Liver (tissue), 8 donors: ENCODE measurements at regions not wholly inside any gene's neighbourhood (a gene's known extent, or its start where the extent isn't known, plus 50 kb on each side); places are given as distances from the start of the nearest gene placed in this dataset.

ENCODE experiments used
- DNase-seq: peaks from one replicate; pipeline ENCODE4 v3.0.0-alpha.2; 2017; ENCODE audit warnings: low spot score
- H3K27ac ChIP-seq, 2 donors: one replicate each; pipeline ENCODE4 v1.7.0; 2013; ENCODE audit warnings: inconsistent platforms in 2 of 2, low read length in 2 of 2, control low read depth in 1 of 2, low read depth in 1 of 2, mild to moderate bottlenecking in 1 of 2
- H3K27me3 ChIP-seq, 4 donors: one replicate each; pipeline versions ENCODE4 v1.6.1 to v1.7.0; 2013; ENCODE audit warnings: low read length in 3 of 4, inconsistent platforms in 1 of 4, mild to moderate bottlenecking in 1 of 4, moderate library complexity in 1 of 4; ENCODE audit not compliant: control insufficient read depth in 4 of 4, insufficient read depth in 4 of 4
- H3K36me3 ChIP-seq, 4 donors: one replicate each; pipeline versions ENCODE4 v1.6.1 to v1.7.0; 2013; ENCODE audit warnings: low read length in 3 of 4, mild to moderate bottlenecking in 3 of 4, low read depth in 1 of 4, moderate library complexity in 1 of 4; ENCODE audit not compliant: control insufficient read depth in 4 of 4, insufficient read depth in 3 of 4
- H3K4me1 ChIP-seq, 4 donors: one replicate each; pipeline versions ENCODE4 v1.6.1 to v1.7.0; 2013; ENCODE audit warnings: low read length in 3 of 4, mild to moderate bottlenecking in 3 of 4, moderate library complexity in 1 of 4; ENCODE audit not compliant: control insufficient read depth in 4 of 4, insufficient read depth in 4 of 4
- H3K4me3 ChIP-seq, 3 donors: one replicate each; pipeline versions ENCODE4 v1.6.1 to v1.7.0; 2013; ENCODE audit warnings: low read length in 3 of 3, control low read depth in 1 of 3, low read depth in 1 of 3, mild to moderate bottlenecking in 1 of 3
- H3K9ac ChIP-seq, 2 donors: one replicate each; pipeline ENCODE4 v1.7.0; 2013; ENCODE audit warnings: low read length in 2 of 2, mild to moderate bottlenecking in 2 of 2, moderate library complexity in 2 of 2, control low read depth in 1 of 2, low read depth in 1 of 2
- H3K9me3 ChIP-seq, 4 donors: one replicate each; pipeline versions ENCODE4 v1.6.1 to v1.7.0; 2013; ENCODE audit warnings: low read length in 3 of 4; ENCODE audit not compliant: control insufficient read depth in 4 of 4
- EGR1 ChIP-seq, 2 donors: IDR thresholded peaks; 2 replicates each; pipeline ENCODE4 v1.6.1; 2016 to 2018; ENCODE audit warnings: antibody characterized with exemption in 2 of 2, low read depth in 2 of 2
- FOXA1 ChIP-seq: IDR thresholded peaks from 2 replicates; pipeline ENCODE4 v1.6.1; 2016; ENCODE audit warnings: antibody characterized with exemption
- FOXA2 ChIP-seq: IDR thresholded peaks from 2 replicates; pipeline ENCODE4 v1.6.1; 2016; ENCODE audit warnings: antibody characterized with exemption
- HNF4A ChIP-seq, 2 donors: conservative IDR thresholded peaks; 2 replicates each; pipeline ENCODE4 v1.6.1; 2016; ENCODE audit warnings: antibody characterized with exemption in 2 of 2, mild to moderate bottlenecking in 2 of 2
- HNF4G ChIP-seq: IDR thresholded peaks from 2 replicates; pipeline ENCODE4 v1.6.1; 2016; ENCODE audit warnings: antibody characterized with exemption
- NR2F2 ChIP-seq: IDR thresholded peaks from 2 replicates; pipeline ENCODE4 v1.6.1; 2016; ENCODE audit warnings: antibody characterized with exemption
- RAD21 ChIP-seq, 2 donors: IDR thresholded peaks; 2 replicates each; pipeline ENCODE4 v1.6.1; 2016; ENCODE audit warnings: antibody characterized with exemption in 2 of 2, mild to moderate bottlenecking in 2 of 2
- RXRA ChIP-seq, 2 donors: IDR thresholded peaks; 2 replicates each; pipeline ENCODE4 v1.6.1; 2017 to 2018; ENCODE audit warnings: antibody characterized with exemption in 2 of 2, mild to moderate bottlenecking in 1 of 2
- SP1 ChIP-seq: IDR thresholded peaks from 2 replicates; pipeline ENCODE4 v1.6.1; 2018; ENCODE audit warnings: antibody characterized with exemption, mild to moderate bottlenecking
- TAF1 ChIP-seq: conservative IDR thresholded peaks from 2 replicates; pipeline ENCODE4 v1.6.1; 2016; ENCODE audit warnings: antibody characterized with exemption, mild to moderate bottlenecking
- YY1 ChIP-seq: IDR thresholded peaks from 2 replicates; pipeline ENCODE4 v1.6.1; 2016; ENCODE audit warnings: antibody characterized with exemption, mild to moderate bottlenecking
- WGBS: extraction: QIAGEN DNeasy Blood & Tissue Kit; methylation state at CpG from one replicate; pipeline ENCODE4 v1.1.7; 2013; 5-methylcytosine and 5-hydroxymethylcytosine counted together
- TF ChIP-seq, protein P1 (sequence below): IDR thresholded peaks from 2 replicates; pipeline ENCODE4 v1.6.1; 2016; ENCODE audit warnings: antibody characterized with exemption, mild to moderate bottlenecking
- TF ChIP-seq, protein P2 (sequence below): IDR thresholded peaks from 2 replicates; pipeline ENCODE4 v1.6.1; 2016; ENCODE audit warnings: antibody characterized with exemption
- TF ChIP-seq, protein P3 (sequence below): IDR thresholded peaks from 2 replicates; pipeline ENCODE4 v1.6.1; 2016; ENCODE audit warnings: antibody characterized with exemption
- TF ChIP-seq, protein P4 (sequence below): fragments of 150-350 bp; IDR thresholded peaks from 2 replicates; pipeline ENCODE4 v1.5.1; 2017; ENCODE audit warnings: improper control_type of control experiment, low read depth, low read length; ENCODE audit not compliant: missing input control
- TF ChIP-seq, protein P5 (sequence below): IDR thresholded peaks from 2 replicates; pipeline ENCODE4 v1.6.1; 2016; ENCODE audit warnings: antibody characterized with exemption
- donor health status: healthy.
- donor health status: healthy.
- donor health status: healthy.
- donor health status: healthy.
- donor health status: healthy.

DNA sequence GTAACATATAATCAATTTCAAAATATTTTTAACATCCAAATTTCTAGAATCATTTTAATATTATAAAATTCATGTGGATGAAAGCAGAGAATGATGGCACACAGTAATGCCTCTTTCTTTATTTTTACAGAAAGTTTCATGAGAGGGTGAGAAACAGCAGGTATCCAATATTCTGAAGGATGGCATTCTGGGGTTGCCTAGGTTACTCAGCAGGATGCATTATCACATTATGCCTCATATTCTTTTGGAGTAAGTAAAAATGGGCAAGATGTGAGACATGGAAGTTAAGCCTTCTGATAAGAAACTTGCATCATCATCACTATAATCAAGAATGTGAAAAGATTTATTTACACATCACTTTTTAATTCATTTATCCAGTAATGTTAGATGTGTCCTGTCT lies 148.7 kb upstream of the PGR start:
- Histone ChIP-seq H3K9ac (no peak overlapping the region), H3K36me3 (no peaks in the 10 kb centered on the region), H3K4me1 (no peaks in the 10 kb centered on the region), H3K9me3 (no peaks in the 10 kb centered on the region), H3K27ac (no peak overlapping the region), H3K4me3 (no peak overlapping the region), H3K27me3 (no peaks in the 10 kb centered on the region)
- DNase-seq = no peak
- TF ChIP-seq, protein P1, sequence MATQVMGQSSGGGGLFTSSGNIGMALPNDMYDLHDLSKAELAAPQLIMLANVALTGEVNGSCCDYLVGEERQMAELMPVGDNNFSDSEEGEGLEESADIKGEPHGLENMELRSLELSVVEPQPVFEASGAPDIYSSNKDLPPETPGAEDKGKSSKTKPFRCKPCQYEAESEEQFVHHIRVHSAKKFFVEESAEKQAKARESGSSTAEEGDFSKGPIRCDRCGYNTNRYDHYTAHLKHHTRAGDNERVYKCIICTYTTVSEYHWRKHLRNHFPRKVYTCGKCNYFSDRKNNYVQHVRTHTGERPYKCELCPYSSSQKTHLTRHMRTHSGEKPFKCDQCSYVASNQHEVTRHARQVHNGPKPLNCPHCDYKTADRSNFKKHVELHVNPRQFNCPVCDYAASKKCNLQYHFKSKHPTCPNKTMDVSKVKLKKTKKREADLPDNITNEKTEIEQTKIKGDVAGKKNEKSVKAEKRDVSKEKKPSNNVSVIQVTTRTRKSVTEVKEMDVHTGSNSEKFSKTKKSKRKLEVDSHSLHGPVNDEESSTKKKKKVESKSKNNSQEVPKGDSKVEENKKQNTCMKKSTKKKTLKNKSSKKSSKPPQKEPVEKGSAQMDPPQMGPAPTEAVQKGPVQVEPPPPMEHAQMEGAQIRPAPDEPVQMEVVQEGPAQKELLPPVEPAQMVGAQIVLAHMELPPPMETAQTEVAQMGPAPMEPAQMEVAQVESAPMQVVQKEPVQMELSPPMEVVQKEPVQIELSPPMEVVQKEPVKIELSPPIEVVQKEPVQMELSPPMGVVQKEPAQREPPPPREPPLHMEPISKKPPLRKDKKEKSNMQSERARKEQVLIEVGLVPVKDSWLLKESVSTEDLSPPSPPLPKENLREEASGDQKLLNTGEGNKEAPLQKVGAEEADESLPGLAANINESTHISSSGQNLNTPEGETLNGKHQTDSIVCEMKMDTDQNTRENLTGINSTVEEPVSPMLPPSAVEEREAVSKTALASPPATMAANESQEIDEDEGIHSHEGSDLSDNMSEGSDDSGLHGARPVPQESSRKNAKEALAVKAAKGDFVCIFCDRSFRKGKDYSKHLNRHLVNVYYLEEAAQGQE = no peak
- TF ChIP-seq NR2F2 (no peak), EGR1 (IDR thresholded peaks at IDR 0.05; ENCODE audit: low read depth in 2 of 2) (no peak), SP1 (no peak), HNF4A (conservative IDR thresholded peaks at IDR 0.05) (no peak), RAD21 (IDR thresholded peaks at IDR 0.05) (no peak), TAF1 (no peak), FOXA2 (no peak), FOXA1 (no peak)
- TF ChIP-seq, protein P2, sequence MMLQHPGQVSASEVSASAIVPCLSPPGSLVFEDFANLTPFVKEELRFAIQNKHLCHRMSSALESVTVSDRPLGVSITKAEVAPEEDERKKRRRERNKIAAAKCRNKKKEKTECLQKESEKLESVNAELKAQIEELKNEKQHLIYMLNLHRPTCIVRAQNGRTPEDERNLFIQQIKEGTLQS = no peak
- TF ChIP-seq, protein P3, sequence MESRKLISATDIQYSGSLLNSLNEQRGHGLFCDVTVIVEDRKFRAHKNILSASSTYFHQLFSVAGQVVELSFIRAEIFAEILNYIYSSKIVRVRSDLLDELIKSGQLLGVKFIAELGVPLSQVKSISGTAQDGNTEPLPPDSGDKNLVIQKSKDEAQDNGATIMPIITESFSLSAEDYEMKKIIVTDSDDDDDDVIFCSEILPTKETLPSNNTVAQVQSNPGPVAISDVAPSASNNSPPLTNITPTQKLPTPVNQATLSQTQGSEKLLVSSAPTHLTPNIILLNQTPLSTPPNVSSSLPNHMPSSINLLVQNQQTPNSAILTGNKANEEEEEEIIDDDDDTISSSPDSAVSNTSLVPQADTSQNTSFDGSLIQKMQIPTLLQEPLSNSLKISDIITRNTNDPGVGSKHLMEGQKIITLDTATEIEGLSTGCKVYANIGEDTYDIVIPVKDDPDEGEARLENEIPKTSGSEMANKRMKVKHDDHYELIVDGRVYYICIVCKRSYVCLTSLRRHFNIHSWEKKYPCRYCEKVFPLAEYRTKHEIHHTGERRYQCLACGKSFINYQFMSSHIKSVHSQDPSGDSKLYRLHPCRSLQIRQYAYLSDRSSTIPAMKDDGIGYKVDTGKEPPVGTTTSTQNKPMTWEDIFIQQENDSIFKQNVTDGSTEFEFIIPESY = no peak

DNA sequence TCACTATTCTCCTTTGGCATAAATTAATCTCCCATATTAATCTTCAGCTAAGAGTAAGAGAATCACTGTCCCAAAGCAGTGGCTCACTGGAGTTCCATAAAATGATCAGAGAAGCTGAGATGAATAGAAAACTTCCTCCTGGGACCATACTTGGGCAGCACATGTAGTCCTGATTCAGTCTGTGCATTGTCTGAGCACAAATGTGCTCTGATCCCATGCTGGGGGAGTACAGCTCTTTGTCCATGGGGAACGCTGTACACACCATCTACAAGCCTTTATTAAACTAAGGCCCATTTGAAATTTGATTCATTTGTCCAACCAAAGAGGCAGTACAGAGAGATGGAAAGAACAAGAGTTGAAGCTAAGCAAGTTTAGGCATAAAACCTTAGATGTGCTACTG lies 147.4 kb upstream of the PGR start:
- WGBS = 89% methylated on average over 1 of the region's 1 CpG
- Histone ChIP-seq H3K9me3 (no peaks in the 10 kb centered on the region), H3K9ac (no peak overlapping the region), H3K27ac (no peak overlapping the region), H3K4me3 (no peak overlapping the region), H3K4me1 (no peaks in the 10 kb centered on the region), H3K27me3 (no peaks in the 10 kb centered on the region), H3K36me3 (no peaks in the 10 kb centered on the region)
- no peak for DNase-seq
- TF ChIP-seq, protein P2 = no peak
- TF ChIP-seq, protein P1 = no peak
- TF ChIP-seq FOXA1 = no peak
- TF ChIP-seq TAF1 = no peak
- TF ChIP-seq HNF4G = no peak
- no peak for TF ChIP-seq RAD21 (IDR thresholded peaks at IDR 0.05)
- TF ChIP-seq, protein P4, sequence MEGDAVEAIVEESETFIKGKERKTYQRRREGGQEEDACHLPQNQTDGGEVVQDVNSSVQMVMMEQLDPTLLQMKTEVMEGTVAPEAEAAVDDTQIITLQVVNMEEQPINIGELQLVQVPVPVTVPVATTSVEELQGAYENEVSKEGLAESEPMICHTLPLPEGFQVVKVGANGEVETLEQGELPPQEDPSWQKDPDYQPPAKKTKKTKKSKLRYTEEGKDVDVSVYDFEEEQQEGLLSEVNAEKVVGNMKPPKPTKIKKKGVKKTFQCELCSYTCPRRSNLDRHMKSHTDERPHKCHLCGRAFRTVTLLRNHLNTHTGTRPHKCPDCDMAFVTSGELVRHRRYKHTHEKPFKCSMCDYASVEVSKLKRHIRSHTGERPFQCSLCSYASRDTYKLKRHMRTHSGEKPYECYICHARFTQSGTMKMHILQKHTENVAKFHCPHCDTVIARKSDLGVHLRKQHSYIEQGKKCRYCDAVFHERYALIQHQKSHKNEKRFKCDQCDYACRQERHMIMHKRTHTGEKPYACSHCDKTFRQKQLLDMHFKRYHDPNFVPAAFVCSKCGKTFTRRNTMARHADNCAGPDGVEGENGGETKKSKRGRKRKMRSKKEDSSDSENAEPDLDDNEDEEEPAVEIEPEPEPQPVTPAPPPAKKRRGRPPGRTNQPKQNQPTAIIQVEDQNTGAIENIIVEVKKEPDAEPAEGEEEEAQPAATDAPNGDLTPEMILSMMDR = no peak
- no peak for TF ChIP-seq FOXA2
- no peak for TF ChIP-seq YY1
- TF ChIP-seq SP1 = no peak
- TF ChIP-seq, protein P5, sequence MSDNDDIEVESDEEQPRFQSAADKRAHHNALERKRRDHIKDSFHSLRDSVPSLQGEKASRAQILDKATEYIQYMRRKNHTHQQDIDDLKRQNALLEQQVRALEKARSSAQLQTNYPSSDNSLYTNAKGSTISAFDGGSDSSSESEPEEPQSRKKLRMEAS = no peak
- no peak for TF ChIP-seq NR2F2
- TF ChIP-seq RXRA (IDR thresholded peaks at IDR 0.05) = no peak
- TF ChIP-seq HNF4A (conservative IDR thresholded peaks at IDR 0.05) = no peak
